ENCODE measurements at regions not wholly inside any gene's neighbourhood (a gene's known extent, or its start where the extent isn't known, plus 50 kb on each side); places are given as distances from the start of the nearest gene placed in this dataset.

DNA sequence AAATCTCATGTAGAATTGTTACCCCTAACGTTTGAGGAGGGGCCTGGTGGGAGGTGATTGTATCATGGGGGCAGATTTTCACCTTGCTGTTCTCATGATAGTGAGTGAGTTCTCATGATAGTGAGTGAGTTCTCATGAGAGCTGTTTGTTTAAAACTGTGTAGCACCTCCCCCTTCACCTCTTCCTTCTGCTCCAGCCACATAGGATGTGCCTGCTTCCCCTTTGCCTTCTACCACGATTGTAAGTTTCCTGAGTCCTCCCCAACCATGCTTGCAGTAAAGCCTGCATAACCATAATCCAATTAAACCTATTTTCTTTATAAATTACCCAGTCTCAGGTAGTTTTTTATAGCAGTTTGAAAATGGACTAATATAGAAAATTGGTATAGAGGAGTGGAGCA lies 1783.7 kb upstream of the CDH9 start:
- TF ChIP-seq EP300 (IDR thresholded peaks at IDR 0.05; ENCODE audit: borderline replicate concordance) (no peak), CREB1 (IDR thresholded peaks at IDR 0.05; ENCODE audit: low read depth) (no peak), TAF1 (IDR thresholded peaks at IDR 0.05; ENCODE audit: low read depth) (no peak), EGR1 (IDR thresholded peaks at IDR 0.05) (no peak), FOXM1 (IDR thresholded peaks at IDR 0.05; ENCODE audit: borderline replicate concordance, low read depth) (no peak), RAD21 (IDR thresholded peaks at IDR 0.05; ENCODE audit: low read depth) (no peak), ZBTB7A (IDR thresholded peaks at IDR 0.05; ENCODE audit: low read depth) (no peak)
- TF ChIP-seq, protein P1, sequence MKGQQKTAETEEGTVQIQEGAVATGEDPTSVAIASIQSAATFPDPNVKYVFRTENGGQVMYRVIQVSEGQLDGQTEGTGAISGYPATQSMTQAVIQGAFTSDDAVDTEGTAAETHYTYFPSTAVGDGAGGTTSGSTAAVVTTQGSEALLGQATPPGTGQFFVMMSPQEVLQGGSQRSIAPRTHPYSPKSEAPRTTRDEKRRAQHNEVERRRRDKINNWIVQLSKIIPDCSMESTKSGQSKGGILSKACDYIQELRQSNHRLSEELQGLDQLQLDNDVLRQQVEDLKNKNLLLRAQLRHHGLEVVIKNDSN (IDR thresholded peaks at IDR 0.05), result no peak
- TF ChIP-seq, protein P2, sequence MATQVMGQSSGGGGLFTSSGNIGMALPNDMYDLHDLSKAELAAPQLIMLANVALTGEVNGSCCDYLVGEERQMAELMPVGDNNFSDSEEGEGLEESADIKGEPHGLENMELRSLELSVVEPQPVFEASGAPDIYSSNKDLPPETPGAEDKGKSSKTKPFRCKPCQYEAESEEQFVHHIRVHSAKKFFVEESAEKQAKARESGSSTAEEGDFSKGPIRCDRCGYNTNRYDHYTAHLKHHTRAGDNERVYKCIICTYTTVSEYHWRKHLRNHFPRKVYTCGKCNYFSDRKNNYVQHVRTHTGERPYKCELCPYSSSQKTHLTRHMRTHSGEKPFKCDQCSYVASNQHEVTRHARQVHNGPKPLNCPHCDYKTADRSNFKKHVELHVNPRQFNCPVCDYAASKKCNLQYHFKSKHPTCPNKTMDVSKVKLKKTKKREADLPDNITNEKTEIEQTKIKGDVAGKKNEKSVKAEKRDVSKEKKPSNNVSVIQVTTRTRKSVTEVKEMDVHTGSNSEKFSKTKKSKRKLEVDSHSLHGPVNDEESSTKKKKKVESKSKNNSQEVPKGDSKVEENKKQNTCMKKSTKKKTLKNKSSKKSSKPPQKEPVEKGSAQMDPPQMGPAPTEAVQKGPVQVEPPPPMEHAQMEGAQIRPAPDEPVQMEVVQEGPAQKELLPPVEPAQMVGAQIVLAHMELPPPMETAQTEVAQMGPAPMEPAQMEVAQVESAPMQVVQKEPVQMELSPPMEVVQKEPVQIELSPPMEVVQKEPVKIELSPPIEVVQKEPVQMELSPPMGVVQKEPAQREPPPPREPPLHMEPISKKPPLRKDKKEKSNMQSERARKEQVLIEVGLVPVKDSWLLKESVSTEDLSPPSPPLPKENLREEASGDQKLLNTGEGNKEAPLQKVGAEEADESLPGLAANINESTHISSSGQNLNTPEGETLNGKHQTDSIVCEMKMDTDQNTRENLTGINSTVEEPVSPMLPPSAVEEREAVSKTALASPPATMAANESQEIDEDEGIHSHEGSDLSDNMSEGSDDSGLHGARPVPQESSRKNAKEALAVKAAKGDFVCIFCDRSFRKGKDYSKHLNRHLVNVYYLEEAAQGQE (IDR thresholded peaks at IDR 0.05; ENCODE audit: low read depth), result no peak
- TF ChIP-seq, protein P3, sequence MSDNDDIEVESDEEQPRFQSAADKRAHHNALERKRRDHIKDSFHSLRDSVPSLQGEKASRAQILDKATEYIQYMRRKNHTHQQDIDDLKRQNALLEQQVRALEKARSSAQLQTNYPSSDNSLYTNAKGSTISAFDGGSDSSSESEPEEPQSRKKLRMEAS (IDR thresholded peaks at IDR 0.05), result no peak

All from Ishikawa (cell line).